ENCODE measurements at regions not wholly inside any gene's neighbourhood (a gene's known extent, or its start where the extent isn't known, plus 50 kb on each side); places are given as distances from the start of the nearest gene placed in this dataset.

GRCh38 chr13:54390841-54391240, 1362.2 kb downstream of the OLFM4 start:
- no peak for TF ChIP-seq CTCF (IDR thresholded peaks at IDR 0.05; ENCODE audit: insufficient read depth, low read depth, low read length)
- TF ChIP-seq EZH2 (IDR thresholded peaks at IDR 0.05; ENCODE audit: insufficient read depth, low read length) = no peak

Measured in astrocyte (in vitro differentiated cells and primary cell).